Esophagus muscularis mucosa (tissue), 4 donors: ENCODE measurements at regions not wholly inside any gene's neighbourhood (a gene's known extent, or its start where the extent isn't known, plus 50 kb on each side); places are given as distances from the start of the nearest gene placed in this dataset.

Source experiments
- DNase-seq: peaks from one replicate; pipeline ENCODE4 v3.0.0-alpha.2; 2017; ENCODE audit errors: extremely low spot score
- H3K27ac ChIP-seq, 4 donors: fragments of 200-600 bp; sonication (generic); replicated peaks in 1 of 4; 1 replicate in 3 of 4; 2 replicates in 1 of 4; pipeline ENCODE4 v1.5.1; 2016 to 2019; ENCODE audit warnings: mild to moderate bottlenecking in 1 of 4
- H3K27me3 ChIP-seq, 4 donors: fragments of 200-600 bp; sonication (generic); one replicate each; pipeline versions ENCODE4 v1.5.1 to v1.6.0; 2016 to 2019
- H3K36me3 ChIP-seq, 4 donors: fragments of 200-600 bp; sonication (generic); one replicate each; pipeline ENCODE4 v1.5.1; 2016 to 2019
- H3K4me1 ChIP-seq, 4 donors: fragments of 200-600 bp; sonication (generic); one replicate each; pipeline ENCODE4 v1.5.1; 2016 to 2019
- H3K4me3 ChIP-seq, 4 donors: fragments of 200-600 bp; sonication (generic); 1 replicate in 2 of 4; 2 replicates in 2 of 4; pipeline ENCODE4 v1.5.1; 2016 to 2019; ENCODE audit warnings: mild to moderate bottlenecking in 4 of 4, moderate library complexity in 1 of 4
- H3K9me3 ChIP-seq, 4 donors: fragments of 200-600 bp; sonication (generic); 1 replicate in 3 of 4; 2 replicates in 1 of 4; pipeline ENCODE4 v1.5.1; 2016 to 2019
- CTCF ChIP-seq, 3 experiments: fragments of 200-600 bp in 2 of 3; fragments of 450-650 bp in 1 of 3; sonication (generic) in 2 of 3; IDR thresholded peaks; one replicate each; pipeline ENCODE4 v1.5.1; 2017 to 2019; ENCODE audit warnings: antibody characterized with exemption in 3 of 3, mild to moderate bottlenecking in 2 of 3, moderate library complexity in 1 of 3
- EP300 ChIP-seq: sonication (generic); formaldehyde crosslinking; IDR thresholded peaks from one replicate; pipeline ENCODE4 v1.6.1; 2017; ENCODE audit warnings: antibody characterized with exemption
- POLR2A ChIP-seq: fragments of 450-650 bp; IDR thresholded peaks from one replicate; pipeline ENCODE4 v1.6.1; 2017; ENCODE audit warnings: antibody characterized with exemption, moderate library complexity, mild to moderate bottlenecking, low read depth
- POLR2AphosphoS5 ChIP-seq, 2 donors: sonication (generic); formaldehyde crosslinking; IDR thresholded peaks; one replicate each; pipeline ENCODE4 v1.6.1; 2017; ENCODE audit warnings: antibody characterized with exemption in 2 of 2
- WGBS: methylation state at CpG from one replicate; pipeline ENCODE4 v1.1.5; 2018; 5-methylcytosine and 5-hydroxymethylcytosine counted together
- intact Hi-C: fragments of 100-400 bp; cut with DNase I; formaldehyde crosslinking; loops from one replicate; pipeline ENCODE4 v1.15.1; 2023

- TF ChIP-seq EP300: no peak
- TF ChIP-seq CTCF (IDR thresholded peaks at IDR 0.05): no peak
- no peak for TF ChIP-seq POLR2A
- TF ChIP-seq POLR2AphosphoS5 (IDR thresholded peaks at IDR 0.05): no peak
- Histone ChIP-seq H3K9me3 (peaks cover 0 to 20% (median 11%) of the 10 kb centered on the region in 4 donors), H3K4me1 (peaks cover 0 to 2% (median 0%) of the 10 kb centered on the region in 4 donors), H3K27ac (no peak overlapping the region), H3K36me3 (no peaks in the 10 kb centered on the region), H3K27me3 (no peaks in the 10 kb centered on the region), H3K4me3 (no peak overlapping the region)
- 80% methylated on average over 5 of the region's 5 CpGs for WGBS
- intact Hi-C loops: no loop called here
- DNase-seq: no peak
These were observed 200.0 kb upstream of the BMPER start for GRCh38 chr7:33705333-33705833.

- Histone ChIP-seq H3K36me3 (no peaks in the 10 kb centered on the region), H3K9me3 (peaks cover 0 to 13% (median 5%) of the 10 kb centered on the region in 4 donors), H3K4me3 (no peak overlapping the region), H3K27ac (no peak overlapping the region), H3K27me3 (no peaks in the 10 kb centered on the region), H3K4me1 (peaks cover 0 to 2% (median 0%) of the 10 kb centered on the region in 4 donors)
- intact Hi-C loops: no loop called here
- TF ChIP-seq POLR2A: no peak
- no peak for TF ChIP-seq POLR2AphosphoS5 (IDR thresholded peaks at IDR 0.05)
- no peak for TF ChIP-seq EP300
- WGBS: 83% methylated on average over 2 of the region's 2 CpGs
- DNase-seq: no peak
These were observed 199.2 kb upstream of the BMPER start for GRCh38 chr7:33706186-33706585.

GRCh38 chr7:33706771-33707200 lies 198.6 kb upstream of the BMPER start:
- DNase-seq: no peak
- Histone ChIP-seq H3K36me3 (no peaks in the 10 kb centered on the region), H3K4me1 (peaks cover 0 to 2% (median 0%) of the 10 kb centered on the region in 4 donors), H3K4me3 (no peak overlapping the region), H3K9me3 (peaks cover 0 to 7% (median 0%) of the 10 kb centered on the region in 4 donors), H3K27ac (no peak overlapping the region), H3K27me3 (no peaks in the 10 kb centered on the region)
- TF ChIP-seq CTCF (IDR thresholded peaks at IDR 0.05) (no peak), POLR2AphosphoS5 (IDR thresholded peaks at IDR 0.05) (no peak), POLR2A (no peak), EP300 (no peak)
- 57% methylated on average over 5 of the region's 5 CpGs for WGBS
- intact Hi-C loops: no loop called here

- Histone ChIP-seq H3K27me3 (no peaks in the 10 kb centered on the region), H3K36me3 (no peaks in the 10 kb centered on the region), H3K9me3 (peaks cover 0 to under 1% (median 0%) of the 10 kb centered on the region in 4 donors), H3K27ac (no peak overlapping the region), H3K4me1 (peaks cover 0 to 2% (median 0%) of the 10 kb centered on the region in 4 donors), H3K4me3 (no peak overlapping the region)
- TF ChIP-seq CTCF (IDR thresholded peaks at IDR 0.05) (no peak), POLR2A (no peak), POLR2AphosphoS5 (IDR thresholded peaks at IDR 0.05) (no peak), EP300 (no peak)
- 48% methylated on average over 2 of the region's 2 CpGs for WGBS
- no peak for DNase-seq
- intact Hi-C loops: no loop called here
These were observed 197.9 kb upstream of the BMPER start for GRCh38 chr7:33707427-33707826.

GRCh38 chr7:33710608-33711007 lies 194.7 kb upstream of the BMPER start:
- Histone ChIP-seq H3K4me3 (no peak overlapping the region), H3K9me3 (no peaks in the 10 kb centered on the region), H3K27me3 (no peaks in the 10 kb centered on the region), H3K36me3 (no peaks in the 10 kb centered on the region), H3K4me1 (peaks cover 0 to 2% (median 0%) of the 10 kb centered on the region in 4 donors), H3K27ac (no peak overlapping the region)
- intact Hi-C loops: no loop called here
- no peak for TF ChIP-seq EP300
- no peak for TF ChIP-seq CTCF (IDR thresholded peaks at IDR 0.05)
- no peak for TF ChIP-seq POLR2AphosphoS5 (IDR thresholded peaks at IDR 0.05)
- no peak for TF ChIP-seq POLR2A
- no peak for DNase-seq
